ENCODE measurements at regions not wholly inside any gene's neighbourhood (a gene's known extent, or its start where the extent isn't known, plus 50 kb on each side); places are given as distances from the start of the nearest gene placed in this dataset.
"Not testable (repeated sequence)": the region's sequence is repeated elsewhere in the genome, so short reads cannot be mapped to it uniquely, and the experiment has no call there.

DNA sequence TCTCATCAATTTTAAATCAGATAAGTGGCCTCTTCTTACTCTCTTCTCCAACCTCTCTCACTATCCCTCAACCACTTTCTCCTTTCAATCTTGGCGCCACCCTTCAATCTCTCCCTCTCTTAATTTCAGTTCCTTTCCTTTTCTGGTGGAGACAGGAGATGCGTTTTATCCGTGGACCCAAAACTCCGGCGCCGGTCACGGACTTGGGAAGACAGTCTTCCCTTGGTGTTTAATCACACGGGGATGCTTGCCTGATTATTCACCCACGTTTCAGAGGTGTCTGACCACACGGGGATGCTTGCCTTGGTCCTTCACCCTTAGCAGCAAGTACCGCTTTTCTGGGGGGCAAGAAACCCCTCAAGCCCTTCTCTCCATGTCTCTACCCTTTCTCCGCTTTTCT lies 1057.6 kb upstream of the ACO1 start:
- not testable (repeated sequence) for TF ChIP-seq ZNF76 (tag by site-specific recombination; IDR thresholded peaks at IDR 0.05; ENCODE audit: borderline replicate concordance, low read depth); ZFP37 (tag by site-specific recombination; IDR thresholded peaks at IDR 0.05); ZNF24 (tag by site-specific recombination; IDR thresholded peaks at IDR 0.05); ZNF768 (tag by site-specific recombination; IDR thresholded peaks at IDR 0.05); EGR2 (tag by site-specific recombination; IDR thresholded peaks at IDR 0.05; ENCODE audit: low read depth); REPIN1 (tag by site-specific recombination; IDR thresholded peaks at IDR 0.05; ENCODE audit: low read depth); ZNF155 (tag by site-specific recombination; IDR thresholded peaks at IDR 0.05); ZBTB7A (tag by site-specific recombination; IDR thresholded peaks at IDR 0.05; ENCODE audit: low read depth); ZSCAN23 (tag by site-specific recombination; IDR thresholded peaks at IDR 0.05)
- TF ChIP-seq, protein P1, sequence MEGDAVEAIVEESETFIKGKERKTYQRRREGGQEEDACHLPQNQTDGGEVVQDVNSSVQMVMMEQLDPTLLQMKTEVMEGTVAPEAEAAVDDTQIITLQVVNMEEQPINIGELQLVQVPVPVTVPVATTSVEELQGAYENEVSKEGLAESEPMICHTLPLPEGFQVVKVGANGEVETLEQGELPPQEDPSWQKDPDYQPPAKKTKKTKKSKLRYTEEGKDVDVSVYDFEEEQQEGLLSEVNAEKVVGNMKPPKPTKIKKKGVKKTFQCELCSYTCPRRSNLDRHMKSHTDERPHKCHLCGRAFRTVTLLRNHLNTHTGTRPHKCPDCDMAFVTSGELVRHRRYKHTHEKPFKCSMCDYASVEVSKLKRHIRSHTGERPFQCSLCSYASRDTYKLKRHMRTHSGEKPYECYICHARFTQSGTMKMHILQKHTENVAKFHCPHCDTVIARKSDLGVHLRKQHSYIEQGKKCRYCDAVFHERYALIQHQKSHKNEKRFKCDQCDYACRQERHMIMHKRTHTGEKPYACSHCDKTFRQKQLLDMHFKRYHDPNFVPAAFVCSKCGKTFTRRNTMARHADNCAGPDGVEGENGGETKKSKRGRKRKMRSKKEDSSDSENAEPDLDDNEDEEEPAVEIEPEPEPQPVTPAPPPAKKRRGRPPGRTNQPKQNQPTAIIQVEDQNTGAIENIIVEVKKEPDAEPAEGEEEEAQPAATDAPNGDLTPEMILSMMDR (tag by site-specific recombination; IDR thresholded peaks at IDR 0.05) = not testable (repeated sequence)
- TF ChIP-seq, protein P2, sequence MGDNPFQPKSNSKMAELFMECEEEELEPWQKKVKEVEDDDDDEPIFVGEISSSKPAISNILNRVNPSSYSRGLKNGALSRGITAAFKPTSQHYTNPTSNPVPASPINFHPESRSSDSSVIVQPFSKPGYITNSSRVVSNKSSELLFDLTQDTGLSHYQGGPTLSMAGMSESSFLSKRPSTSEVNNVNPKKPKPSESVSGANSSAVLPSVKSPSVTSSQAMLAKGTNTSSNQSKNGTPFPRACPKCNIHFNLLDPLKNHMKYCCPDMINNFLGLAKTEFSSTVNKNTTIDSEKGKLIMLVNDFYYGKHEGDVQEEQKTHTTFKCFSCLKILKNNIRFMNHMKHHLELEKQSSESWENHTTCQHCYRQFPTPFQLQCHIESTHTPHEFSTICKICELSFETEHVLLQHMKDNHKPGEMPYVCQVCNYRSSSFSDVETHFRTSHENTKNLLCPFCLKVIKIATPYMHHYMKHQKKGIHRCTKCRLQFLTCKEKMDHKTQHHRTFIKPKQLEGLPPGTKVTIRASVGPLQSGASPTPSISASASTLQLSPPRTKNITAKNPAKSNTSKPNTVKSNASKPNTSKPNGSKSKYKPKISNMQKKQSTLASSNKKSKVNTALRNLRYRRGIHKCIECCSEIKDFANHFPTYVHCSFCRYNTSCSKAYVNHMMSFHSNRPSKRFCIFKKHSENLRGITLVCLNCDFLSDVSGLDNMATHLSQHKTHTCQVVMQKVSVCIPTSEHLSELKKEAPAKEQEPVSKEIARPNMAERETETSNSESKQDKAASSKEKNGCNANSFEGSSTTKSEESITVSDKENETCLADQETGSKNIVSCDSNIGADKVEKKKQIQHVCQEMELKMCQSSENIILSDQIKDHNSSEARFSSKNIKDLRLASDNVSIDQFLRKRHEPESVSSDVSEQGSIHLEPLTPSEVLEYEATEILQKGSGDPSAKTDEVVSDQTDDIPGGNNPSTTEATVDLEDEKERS (tag by site-specific recombination; IDR thresholded peaks at IDR 0.05) = not testable (repeated sequence)
- TF ChIP-seq, protein P3, sequence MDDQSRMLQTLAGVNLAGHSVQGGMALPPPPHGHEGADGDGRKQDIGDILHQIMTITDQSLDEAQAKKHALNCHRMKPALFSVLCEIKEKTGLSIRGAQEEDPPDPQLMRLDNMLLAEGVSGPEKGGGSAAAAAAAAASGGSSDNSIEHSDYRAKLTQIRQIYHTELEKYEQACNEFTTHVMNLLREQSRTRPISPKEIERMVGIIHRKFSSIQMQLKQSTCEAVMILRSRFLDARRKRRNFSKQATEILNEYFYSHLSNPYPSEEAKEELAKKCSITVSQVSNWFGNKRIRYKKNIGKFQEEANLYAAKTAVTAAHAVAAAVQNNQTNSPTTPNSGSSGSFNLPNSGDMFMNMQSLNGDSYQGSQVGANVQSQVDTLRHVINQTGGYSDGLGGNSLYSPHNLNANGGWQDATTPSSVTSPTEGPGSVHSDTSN (CRISPR knock-in tag; IDR thresholded peaks at IDR 0.05) = not testable (repeated sequence)
- TF ChIP-seq, protein P4, sequence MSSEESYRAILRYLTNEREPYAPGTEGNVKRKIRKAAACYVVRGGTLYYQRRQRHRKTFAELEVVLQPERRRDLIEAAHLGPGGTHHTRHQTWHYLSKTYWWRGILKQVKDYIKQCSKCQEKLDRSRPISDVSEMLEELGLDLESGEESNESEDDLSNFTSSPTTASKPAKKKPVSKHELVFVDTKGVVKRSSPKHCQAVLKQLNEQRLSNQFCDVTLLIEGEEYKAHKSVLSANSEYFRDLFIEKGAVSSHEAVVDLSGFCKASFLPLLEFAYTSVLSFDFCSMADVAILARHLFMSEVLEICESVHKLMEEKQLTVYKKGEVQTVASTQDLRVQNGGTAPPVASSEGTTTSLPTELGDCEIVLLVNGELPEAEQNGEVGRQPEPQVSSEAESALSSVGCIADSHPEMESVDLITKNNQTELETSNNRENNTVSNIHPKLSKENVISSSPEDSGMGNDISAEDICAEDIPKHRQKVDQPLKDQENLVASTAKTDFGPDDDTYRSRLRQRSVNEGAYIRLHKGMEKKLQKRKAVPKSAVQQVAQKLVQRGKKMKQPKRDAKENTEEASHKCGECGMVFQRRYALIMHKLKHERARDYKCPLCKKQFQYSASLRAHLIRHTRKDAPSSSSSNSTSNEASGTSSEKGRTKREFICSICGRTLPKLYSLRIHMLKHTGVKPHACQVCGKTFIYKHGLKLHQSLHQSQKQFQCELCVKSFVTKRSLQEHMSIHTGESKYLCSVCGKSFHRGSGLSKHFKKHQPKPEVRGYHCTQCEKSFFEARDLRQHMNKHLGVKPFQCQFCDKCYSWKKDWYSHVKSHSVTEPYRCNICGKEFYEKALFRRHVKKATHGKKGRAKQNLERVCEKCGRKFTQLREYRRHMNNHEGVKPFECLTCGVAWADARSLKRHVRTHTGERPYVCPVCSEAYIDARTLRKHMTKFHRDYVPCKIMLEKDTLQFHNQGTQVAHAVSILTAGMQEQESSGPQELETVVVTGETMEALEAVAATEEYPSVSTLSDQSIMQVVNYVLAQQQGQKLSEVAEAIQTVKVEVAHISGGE (tag by site-specific recombination; conservative IDR thresholded peaks at IDR 0.05; ENCODE audit: low read depth) = not testable (repeated sequence)

Data from HEK293 (cell line).